Motor neuron (in vitro differentiated cells): ENCODE measurements at regions not wholly inside any gene's neighbourhood (a gene's known extent, or its start where the extent isn't known, plus 50 kb on each side); places are given as distances from the start of the nearest gene placed in this dataset.

Experiments
- ATAC-seq, 8 experiments: fragments of 200-7000 bp; cut with Tn5 transposase; replicated peaks in 6 of 8; 2 replicates each; pipeline ENCODE4 v1.8.0; 2021; ENCODE audit warnings: mild to moderate bottlenecking in 8 of 8, moderate library complexity in 8 of 8
- H3K27ac ChIP-seq, 2 donors: fragments of 250-450 bp; sonication (Bioruptor Pico); 2 replicates each; pipeline ENCODE4 v1.9.0; 2021; ENCODE audit warnings: antibody characterized with exemption in 2 of 2, mild to moderate bottlenecking in 2 of 2, moderate library complexity in 1 of 2
- H3K4me1 ChIP-seq, 2 donors: fragments of 250-450 bp; sonication (Bioruptor Pico); replicated peaks in 1 of 2; 2 replicates each; pipeline ENCODE4 v1.6.1; 2021; ENCODE audit warnings: antibody characterized with exemption in 2 of 2, mild to moderate bottlenecking in 2 of 2, moderate library complexity in 1 of 2
- H3K4me3 ChIP-seq, 5 donors: fragments of 250-450 bp; sonication (Bioruptor Pico); 2 replicates each; pipeline ENCODE4 v1.9.0; 2021; ENCODE audit warnings: antibody characterized with exemption in 5 of 5, mild to moderate bottlenecking in 5 of 5, moderate library complexity in 4 of 5
- WGBS, 10 experiments: fragments of 450-650 bp; shearing (Covaris generic); methylation state at CpG; one replicate each; pipeline ENCODE4 v1.0.0; 2022; 5-methylcytosine and 5-hydroxymethylcytosine counted together
- in situ Hi-C, 9 experiments: fragments of 400-800 bp; cut with MboI; loops; one replicate each; pipeline ENCODE4 v1.15.0; 2021; ENCODE audit warnings: low sequenced_read_pairs in 9 of 9, low pct_unique_long_range_greater_than_20kb in 2 of 9; ENCODE audit not compliant: unreplicated experiment in 9 of 9

DNA sequence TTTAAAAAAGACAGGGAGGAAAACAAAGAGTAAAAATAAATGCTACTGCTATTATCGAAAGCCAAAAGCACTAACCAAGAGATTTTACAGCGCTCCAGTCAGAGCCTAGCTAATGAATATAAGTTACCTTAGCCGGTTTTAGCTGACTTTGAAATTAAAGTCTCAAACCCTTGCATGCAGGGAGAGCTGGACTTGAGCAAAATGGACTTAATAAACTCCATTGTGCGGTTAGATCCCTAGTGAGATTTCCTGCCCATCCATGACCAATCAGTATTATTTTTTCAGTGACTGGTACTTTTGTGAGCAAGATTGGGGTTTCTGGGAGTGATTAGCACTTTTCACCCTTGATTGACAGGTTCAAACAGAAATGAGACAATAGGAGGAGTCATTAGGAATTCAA is 333.4 kb upstream of the ADGRL2 start:
- H3K4me3 ChIP-seq = no peak overlapping the region
- in situ Hi-C loops = no loop called here
- H3K4me1 ChIP-seq = peaks cover 47 to 57% of the 10 kb centered on the region in 2 donors
- 21 to 100% (median 77%) methylated on average over 2 to 4 of the region's 4 CpGs for WGBS, 10 experiments
- no peak overlapping the region for H3K27ac ChIP-seq
- peak in 3 of 8 experiments; percentile 45 to 65 (median 60) for ATAC-seq

DNA sequence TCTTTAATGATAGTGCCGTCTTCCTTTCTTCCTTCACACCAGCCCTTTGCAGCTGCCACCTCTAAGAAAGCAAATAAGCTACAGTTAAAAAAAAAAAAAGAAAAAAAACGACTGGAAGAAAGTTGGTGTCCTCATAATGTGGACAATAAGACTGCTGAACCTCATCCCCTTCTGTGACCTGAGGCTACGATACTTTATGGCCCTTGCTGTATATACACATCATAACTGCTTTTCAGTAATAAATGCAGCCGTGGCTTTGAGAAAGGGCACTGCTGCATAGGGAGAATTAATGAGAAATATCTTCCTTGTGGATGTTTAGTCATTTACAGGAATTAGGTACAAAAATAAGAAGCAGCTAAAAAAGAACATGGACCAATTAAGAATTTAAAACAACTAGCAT is 333.8 kb upstream of the ADGRL2 start:
- WGBS, 10 experiments = 3 to 60% (median 42%) methylated on average over 2 to 4 of the region's 4 CpGs
- ATAC-seq = peak in 4 of 8 experiments; percentile 28 to 67 (median 59)
- H3K4me3 ChIP-seq = no peak overlapping the region
- in situ Hi-C loops = no loop called here
- H3K4me1 ChIP-seq = peaks cover 47 to 57% of the 10 kb centered on the region in 2 donors
- no peak overlapping the region for H3K27ac ChIP-seq

DNA sequence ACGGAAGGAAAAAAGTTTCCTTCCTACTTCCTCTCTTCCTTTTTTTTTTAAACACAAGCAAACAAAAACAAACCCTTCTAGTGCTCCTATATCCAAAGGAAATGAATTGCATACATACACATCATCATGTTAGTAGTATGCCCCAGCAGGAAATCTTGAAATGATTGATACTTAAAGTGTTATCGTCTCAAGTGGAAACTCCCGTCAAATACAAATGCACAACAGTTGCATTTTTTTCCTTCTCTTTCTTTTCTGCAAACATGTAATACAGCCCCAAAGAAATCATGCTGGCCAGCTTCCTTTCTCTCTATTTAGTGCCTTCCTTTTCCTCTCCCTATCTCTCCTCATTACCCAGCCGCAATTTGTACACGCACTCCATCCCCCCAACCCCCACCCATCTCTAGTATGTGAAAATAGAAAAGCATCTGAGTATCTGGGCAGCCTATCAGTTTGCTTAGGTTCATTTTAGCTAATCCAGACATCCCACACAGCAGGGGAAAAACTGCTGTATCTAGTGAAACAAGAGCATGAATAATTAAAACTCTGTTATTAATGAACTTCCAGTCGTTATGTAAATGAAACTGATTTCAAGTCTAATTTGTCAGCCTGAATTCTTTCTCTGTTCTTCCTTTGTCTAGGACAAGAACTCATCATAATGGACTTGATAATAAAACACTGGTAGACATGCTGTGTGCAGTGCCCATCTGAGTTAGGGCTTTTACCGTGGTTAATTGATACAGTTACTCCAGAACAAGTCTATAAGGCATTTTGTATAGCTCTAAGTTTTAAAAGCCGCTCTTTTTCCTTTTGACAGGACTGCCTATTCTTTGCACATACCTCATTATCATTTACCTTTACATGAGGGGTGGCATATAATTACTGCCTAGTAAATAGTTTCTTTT is 336.5 kb upstream of the ADGRL2 start:
- peaks cover 35 to 44% of the 10 kb centered on the region in 2 donors for H3K4me1 ChIP-seq
- in situ Hi-C loops = no loop called here
- H3K27ac ChIP-seq = no peak overlapping the region
- 13 to 79% (median 56%) methylated on average over 1 to 8 of the region's 8 CpGs for WGBS, 10 experiments
- peak in 4 of 8 experiments; percentile 47 to 62 (median 50) for ATAC-seq
- no peak overlapping the region for H3K4me3 ChIP-seq

DNA sequence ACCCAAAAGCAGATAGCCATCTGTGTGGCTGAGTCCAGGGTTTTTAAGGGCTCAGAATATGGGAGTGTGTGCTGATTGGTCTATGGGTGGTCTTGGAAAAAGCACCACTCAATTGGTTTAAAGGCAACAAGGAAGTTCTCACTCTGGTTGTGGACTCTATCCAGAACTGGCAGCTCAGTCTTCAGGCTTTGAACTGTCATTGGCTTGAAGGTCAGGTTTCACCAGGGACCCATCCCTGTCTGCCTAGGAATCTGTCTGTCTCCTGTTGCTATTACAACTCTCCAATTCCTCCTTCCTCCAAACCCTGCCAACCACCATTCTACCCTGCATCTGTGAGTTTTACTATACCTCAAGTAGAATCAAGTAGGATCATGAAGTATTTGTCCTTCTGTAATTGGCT is 341.7 kb upstream of the ADGRL2 start:
- in situ Hi-C loops = no loop called here

DNA sequence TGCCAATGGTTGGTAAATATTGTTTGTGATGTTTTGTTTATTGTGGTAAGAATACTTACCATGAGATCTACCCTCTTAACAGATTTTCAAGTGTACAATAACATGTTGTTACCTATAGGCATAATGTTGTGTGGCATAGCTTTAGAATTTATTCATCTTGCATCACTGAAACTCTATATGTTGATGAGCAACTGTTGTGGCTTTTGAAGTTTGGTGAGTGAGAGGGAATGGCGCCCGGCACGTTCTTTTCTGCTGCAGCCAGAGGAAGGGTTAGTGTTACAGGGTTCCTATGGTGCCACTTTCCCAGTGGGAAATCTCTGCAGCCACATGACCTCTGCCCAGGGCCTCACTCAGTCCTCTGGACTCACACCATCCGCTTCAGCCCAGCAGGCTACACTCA is 342.5 kb upstream of the ADGRL2 start:
- ATAC-seq = no peak
- Histone ChIP-seq H3K4me3 (no peak overlapping the region), H3K27ac (no peak overlapping the region), H3K4me1 (no peaks in the 10 kb centered on the region)
- WGBS, 10 experiments = 53 to 97% (median 82%) methylated on average over 2 to 4 of the region's 4 CpGs; no CpG with 5 or more reads in 5 of the 10 experiments
- in situ Hi-C loops = no loop called here

More for the DNA sequence above, 341.7 kb upstream of the ADGRL2 start:
- no peak overlapping the region for H3K27ac ChIP-seq
- peaks cover 7 to 8% of the 10 kb centered on the region in 2 donors for H3K4me1 ChIP-seq
- no peak for ATAC-seq
- H3K4me3 ChIP-seq = no peak overlapping the region

DNA sequence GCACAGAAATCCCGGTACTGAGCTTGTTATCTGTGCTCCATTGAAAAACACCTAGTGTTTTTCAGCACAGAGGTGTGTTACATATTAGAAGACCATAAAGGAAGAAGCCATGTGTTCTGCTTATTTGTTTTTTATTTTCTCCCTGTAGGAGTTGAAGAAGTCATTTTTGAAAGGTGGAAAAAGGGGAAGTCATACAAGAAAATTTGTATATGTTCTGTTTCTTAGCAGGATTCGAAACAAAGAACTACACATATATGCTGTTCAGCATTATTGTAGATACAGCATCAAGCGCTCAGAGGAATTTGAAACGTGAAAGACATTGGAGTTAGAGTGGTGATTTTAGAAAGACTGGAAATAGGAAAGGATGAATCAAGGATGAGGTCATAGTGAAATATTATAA is 345.3 kb upstream of the ADGRL2 start:
- WGBS, 10 experiments = 39 to 100% (median 95%) methylated on average over 1 to 4 of the region's 4 CpGs; no CpG with 5 or more reads in 1 of the 10 experiments
- in situ Hi-C loops = no loop called here
- H3K4me3 ChIP-seq = no peak overlapping the region
- no peak for ATAC-seq
- no peak overlapping the region for H3K27ac ChIP-seq
- no peaks in the 10 kb centered on the region for H3K4me1 ChIP-seq

DNA sequence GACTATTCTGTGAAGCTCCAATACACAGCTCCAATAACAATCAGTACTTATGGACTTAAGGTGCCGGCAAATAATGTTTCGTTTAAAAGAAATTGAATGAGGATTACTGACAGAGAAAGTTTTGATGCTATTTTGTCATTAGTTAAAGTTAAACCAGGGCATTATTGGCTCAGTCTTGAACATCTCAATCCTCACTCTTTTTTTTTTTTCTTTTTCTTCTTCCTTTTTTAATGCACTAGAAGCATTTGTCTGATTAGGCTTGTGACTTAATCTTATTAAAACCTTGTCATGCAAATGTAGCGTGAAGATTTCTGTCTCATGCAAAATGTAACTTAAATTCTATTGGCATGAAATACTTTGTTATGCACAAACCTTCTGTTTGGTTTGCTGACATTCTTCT is 346.8 kb upstream of the ADGRL2 start:
- in situ Hi-C loops = no loop called here
- Histone ChIP-seq H3K4me1 (no peaks in the 10 kb centered on the region), H3K27ac (no peak overlapping the region), H3K4me3 (no peak overlapping the region)
- WGBS, 10 experiments = 21 to 83% (median 72%) methylated on average over 1 to 3 of the region's 3 CpGs
- ATAC-seq = no peak

DNA sequence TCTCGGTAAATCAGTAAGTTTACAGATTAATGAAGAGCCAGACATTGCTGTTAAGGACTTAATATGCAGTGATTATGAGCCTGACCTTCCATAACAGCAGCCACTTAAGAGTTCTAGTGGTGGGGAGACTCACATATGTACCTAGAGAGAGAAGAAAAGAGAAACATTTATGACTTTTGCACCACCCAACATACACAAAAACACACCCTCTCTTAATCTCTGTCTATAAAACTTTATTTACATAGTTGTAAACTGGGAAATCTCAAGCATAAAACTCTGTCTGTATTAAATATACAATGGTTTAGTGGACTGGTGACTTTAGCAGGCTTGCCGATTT is 347.4 kb upstream of the ADGRL2 start:
- WGBS, 10 experiments = 10 to 100% (median 81%) methylated on average over 1 to 2 of the region's 2 CpGs
- peak in 1 of 8 experiments; percentile 92 for ATAC-seq
- Histone ChIP-seq H3K27ac (no peak overlapping the region), H3K4me1 (no peaks in the 10 kb centered on the region), H3K4me3 (no peak overlapping the region)
- in situ Hi-C loops = no loop called here

DNA sequence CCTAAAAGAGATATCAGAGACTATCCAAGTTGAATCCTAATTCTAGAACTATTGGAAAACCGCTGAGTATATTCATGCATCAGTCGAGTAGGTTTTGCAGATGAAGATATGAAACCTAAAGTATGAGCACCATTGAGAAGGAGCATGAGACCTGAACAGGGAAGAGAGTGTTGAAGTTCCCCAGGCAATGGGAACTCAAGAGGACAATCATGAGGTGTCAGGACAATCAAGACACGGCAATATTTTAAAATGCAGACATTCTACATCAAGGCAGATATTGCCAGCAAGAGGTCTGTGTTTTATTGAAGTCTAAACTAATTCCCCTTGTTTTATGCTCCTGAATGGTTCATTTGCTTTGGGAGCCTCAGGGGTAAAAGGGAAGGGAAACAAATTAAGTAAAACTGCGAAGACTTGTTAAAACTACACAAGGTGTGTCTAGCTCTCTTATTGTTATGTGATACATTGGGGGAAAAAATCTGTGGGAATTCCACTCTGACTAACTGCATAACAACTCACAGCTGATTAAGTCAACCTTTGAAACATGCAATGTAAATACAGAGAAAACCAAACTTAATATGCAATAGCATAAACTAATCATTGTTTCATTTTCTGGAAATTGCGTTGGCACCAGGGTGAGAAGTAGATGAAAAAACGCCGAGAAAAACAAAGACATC is 347.9 kb upstream of the ADGRL2 start:
- H3K4me3 ChIP-seq = no peak overlapping the region
- in situ Hi-C loops = no loop called here
- 21 to 96% (median 83%) methylated on average over 3 to 7 of the region's 7 CpGs for WGBS, 10 experiments
- H3K27ac ChIP-seq = no peak overlapping the region
- ATAC-seq = peak in 2 of 8 experiments; percentile 25 to 83
- H3K4me1 ChIP-seq = no peaks in the 10 kb centered on the region

DNA sequence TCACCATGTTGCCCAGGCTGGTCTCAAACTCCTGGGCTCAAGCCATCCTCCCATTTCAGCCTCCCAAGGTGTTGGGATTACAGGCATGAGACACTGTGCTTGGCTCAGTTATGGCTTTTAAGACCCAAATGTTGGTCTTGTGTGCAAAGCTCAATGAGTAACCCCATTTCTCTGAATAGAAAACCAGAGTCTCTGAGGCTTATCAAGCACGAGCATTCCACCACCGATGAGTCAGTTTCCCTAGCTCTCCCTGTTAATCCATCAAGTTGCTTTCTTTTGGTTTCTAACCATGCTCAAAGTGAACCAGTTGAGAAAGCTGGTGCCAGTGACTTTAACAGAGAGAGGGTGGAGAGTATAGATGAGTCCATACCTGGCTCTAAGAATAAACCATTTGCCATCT is 350.9 kb upstream of the ADGRL2 start:
- no peak for ATAC-seq
- Histone ChIP-seq H3K4me3 (no peak overlapping the region), H3K4me1 (no peaks in the 10 kb centered on the region), H3K27ac (no peak overlapping the region)
- in situ Hi-C loops = no loop called here
- 80 to 100% (median 95%) methylated on average over 2 of the region's 2 CpGs; no CpG with 5 or more reads in 5 of the 10 experiments for WGBS, 10 experiments

DNA sequence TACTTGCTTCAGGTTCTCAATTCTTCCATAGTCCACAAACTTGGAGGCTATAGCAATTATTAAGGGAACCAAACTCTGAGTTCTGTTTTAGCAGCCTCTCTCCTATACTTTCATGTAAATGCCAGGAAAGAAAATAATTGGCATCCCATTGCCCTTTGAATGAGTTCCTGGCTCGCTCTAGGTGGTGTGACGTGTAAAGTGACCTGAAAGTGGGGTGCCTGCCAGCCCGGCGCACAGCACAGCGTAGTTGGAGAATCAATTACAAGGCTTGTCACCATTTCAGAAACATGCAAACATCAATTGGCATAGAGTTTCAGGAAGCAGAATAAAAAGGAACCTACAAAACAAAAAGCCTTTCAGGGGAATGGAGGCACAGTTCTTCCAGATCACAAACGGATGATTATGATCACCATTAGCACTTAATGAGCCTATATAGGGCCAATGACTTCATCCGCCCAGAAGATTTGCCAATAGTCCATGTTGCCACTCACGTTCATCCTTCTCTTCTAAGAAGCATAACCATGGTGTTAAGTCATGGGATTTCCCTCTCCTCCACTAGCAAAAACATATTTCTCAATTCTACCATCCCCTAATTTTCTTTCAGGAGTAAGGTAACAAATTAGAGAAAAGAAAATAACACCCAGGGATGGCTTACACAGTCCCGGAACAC is 354.6 kb upstream of the ADGRL2 start:
- no peak overlapping the region for H3K27ac ChIP-seq
- 14 to 100% (median 88%) methylated on average over 1 to 9 of the region's 9 CpGs for WGBS, 10 experiments
- no peak overlapping the region for H3K4me3 ChIP-seq
- ATAC-seq = no peak
- in situ Hi-C loops = no loop called here
- no peaks in the 10 kb centered on the region for H3K4me1 ChIP-seq

DNA sequence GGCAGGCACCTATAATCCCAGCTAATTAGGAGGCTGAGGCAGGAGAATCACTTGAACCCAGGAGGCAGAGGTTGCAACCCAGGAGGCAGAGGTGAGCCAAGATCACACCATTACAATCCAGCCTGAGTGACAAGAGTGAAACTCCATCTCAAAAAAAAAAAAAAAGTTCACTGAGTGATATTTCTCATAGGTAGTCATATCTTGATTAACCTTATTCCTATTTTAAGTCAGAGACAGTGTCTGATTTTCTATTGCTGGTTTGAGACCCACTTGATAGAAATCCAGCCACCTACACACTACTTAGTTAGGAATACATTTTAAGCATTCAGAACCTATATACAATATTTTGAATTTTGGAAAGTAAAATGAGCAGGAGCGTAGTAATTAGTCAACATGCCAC is 357.4 kb upstream of the ADGRL2 start:
- ATAC-seq = no peak
- Histone ChIP-seq H3K4me3 (no peak overlapping the region), H3K27ac (no peak overlapping the region), H3K4me1 (no peaks in the 10 kb centered on the region)
- in situ Hi-C loops = no loop called here
- WGBS, 10 experiments = 22 to 100% (median 86%) methylated on average over 1 of the region's 1 CpG; no CpG with 5 or more reads in 3 of the 10 experiments

DNA sequence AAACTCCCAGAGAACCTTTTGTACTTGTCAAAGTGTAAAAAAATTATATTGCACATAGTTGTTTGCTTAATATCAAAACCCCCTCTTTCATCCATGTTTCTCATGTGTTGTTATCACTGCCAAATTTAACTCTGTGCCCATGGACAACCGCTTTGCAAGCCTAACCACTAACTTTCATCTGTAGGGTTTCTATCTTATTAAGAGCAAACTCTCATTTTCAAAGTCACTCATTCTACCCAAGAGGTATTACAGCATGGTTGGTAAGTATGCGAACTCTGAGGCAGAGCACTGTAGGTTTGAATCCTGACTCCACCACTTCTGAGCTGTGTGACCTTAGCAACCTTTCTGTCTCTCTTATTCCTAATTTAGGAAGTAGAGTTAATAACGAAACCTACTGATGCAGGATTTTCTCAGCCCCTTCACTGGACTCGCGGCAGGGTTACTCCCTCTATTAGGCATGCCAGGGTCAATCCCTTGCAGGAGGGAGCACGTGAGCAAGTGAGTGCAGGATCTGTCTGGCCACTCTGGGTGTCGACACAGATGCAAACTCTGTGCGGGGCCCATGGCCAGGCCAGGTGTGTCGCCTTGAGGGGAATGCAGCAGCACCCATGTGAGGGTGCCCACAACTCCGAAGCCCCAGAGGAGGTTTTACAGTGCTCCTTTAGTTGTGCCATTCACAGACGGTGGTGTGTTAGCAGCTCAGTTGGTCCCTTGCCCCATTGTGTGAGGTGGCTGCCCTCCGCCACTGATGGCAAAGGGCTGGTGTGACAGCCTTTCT is 361.5 kb upstream of the ADGRL2 start:
- H3K4me3 ChIP-seq = no peak overlapping the region
- in situ Hi-C loops = no loop called here
- ATAC-seq = no peak
- H3K4me1 ChIP-seq = peaks cover 11 to 22% of the 10 kb centered on the region in 2 donors
- 50 to 100% (median 96%) methylated on average over 1 to 7 of the region's 12 CpGs; no CpG with 5 or more reads in 1 of the 10 experiments for WGBS, 10 experiments
- H3K27ac ChIP-seq = no peak overlapping the region
